SIG-M5 treated with dmso at 0.1 percent for 504 hours (cell line): ENCODE measurements at regions not wholly inside any gene's neighbourhood (a gene's known extent, or its start where the extent isn't known, plus 50 kb on each side); places are given as distances from the start of the nearest gene placed in this dataset.
"Not testable (repeated sequence)": the region's sequence is repeated elsewhere in the genome, so short reads cannot be mapped to it uniquely, and the experiment has no call there.

ENCODE experiments used
- DNase-seq: peaks from one replicate; lab custom pipeline; 2025; ENCODE audit not compliant: unreplicated experiment; lab: John Stamatoyannopoulos, UW

DNA sequence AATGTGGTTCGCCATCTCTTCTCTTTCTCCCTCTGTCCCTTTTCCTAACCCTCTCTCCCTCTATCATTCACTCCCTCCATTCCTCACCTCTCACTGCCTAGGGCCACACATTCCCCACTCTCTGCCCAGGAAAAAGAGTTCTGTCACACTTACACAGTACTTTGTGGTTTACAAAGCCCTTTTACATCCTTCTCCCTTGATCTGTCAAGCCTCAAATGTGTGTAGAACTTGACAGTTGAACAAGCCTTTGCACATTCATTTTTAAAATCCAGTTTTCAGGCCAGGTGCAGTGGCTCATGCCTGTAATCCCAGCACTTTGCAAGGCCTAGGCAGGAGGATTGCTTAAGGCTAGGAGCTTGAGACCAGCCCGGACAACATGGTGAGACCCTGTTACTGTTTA, 156.3 kb downstream of the VSIG4 start:
- no peak for DNase-seq

DNA sequence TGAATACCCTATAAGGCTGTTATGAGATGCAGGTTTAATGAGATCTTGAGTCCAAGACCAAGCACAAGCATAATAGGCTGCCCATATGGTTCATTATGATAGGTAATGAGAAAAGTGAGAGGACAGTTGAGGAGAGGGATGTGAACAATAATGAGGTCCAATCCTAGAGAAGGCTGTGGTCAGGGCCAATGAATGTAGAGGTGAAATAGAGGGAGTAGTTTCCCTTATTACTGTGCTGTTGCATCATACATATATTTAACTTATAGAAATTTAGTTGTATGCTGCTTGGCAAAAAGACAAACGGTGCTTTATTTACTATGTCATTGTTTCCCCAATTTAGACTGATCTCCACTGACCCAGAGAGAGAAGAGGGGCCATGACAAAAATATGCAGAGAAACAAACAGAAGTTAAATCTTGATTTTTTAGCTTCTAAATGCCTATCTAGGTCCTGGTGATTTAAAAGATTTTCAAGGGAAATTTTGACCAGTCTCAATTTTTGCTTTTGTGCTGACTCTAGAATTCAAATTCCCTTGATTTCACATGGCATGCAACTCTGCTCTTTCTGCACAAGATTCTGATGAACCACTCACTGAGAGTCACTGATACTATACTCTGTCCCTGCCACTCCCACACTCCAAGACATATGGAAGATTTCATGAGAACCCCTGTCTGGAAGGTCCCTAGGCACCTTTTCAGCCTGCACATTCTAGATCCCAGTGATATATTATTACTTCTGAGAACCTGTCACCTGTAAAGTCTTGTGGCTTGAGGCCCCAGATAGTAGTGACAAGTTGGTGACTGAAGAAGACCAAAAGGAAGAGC, 159.7 kb downstream of the VSIG4 start:
- DNase-seq = no peak

DNA sequence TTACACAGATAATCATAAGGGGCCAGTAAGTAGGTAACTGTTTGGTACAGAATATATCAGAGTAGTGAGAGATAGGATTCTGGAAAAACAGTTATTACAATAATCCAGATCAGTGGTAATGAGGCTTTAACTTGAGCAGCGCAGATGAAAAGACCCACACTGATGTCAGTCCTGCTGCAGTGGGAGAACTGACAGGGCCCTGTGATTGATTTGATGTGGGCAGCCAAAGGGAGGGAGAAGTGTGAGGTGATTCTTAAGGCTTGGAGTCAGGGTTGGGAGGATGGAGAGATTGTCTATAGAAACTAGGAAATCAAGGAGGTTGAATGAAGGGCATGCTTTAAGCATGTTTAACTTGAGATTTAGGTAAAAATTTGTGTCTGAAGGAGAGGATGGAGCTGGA, 161.4 kb downstream of the VSIG4 start:
- DNase-seq = no peak

DNA sequence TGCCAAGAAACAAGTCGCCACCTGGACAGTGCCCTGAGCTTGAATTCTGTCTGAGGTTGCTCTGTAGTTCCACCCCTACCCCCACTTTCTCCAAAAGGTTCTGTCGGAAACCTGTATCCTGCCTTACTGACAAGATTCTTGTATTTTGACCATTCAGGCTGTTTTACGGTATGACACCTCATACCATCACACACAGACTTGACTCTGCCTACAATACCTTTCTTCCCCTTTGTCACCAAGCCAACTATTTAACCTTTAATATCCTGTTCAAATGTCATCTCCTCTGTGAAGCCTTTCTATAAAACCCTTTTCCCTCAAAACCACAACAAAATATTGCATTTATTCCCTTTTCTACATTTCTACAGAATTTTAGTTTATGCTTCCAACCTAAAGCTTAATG, 161.9 kb downstream of the VSIG4 start:
- DNase-seq = no peak

DNA sequence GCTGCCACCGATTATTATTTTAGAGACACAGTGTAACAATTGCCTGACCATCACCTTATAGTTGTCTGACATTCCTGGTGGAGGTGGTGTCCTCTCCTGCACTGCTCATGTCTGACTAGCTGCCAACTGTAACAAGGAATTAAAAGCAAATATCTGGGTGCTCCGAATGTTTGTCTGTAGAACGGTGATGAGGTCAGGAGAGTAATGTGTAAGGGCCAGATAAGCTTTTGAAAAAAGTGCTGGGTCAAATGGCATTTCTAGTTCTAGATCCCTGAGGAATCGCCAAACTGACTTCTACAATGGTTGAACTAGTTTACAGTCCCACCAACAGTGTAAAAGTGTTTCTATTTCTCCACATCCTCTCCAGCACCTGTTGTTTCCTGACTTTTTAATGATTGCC, 164.3 kb downstream of the VSIG4 start:
- not testable (repeated sequence) for DNase-seq

DNA sequence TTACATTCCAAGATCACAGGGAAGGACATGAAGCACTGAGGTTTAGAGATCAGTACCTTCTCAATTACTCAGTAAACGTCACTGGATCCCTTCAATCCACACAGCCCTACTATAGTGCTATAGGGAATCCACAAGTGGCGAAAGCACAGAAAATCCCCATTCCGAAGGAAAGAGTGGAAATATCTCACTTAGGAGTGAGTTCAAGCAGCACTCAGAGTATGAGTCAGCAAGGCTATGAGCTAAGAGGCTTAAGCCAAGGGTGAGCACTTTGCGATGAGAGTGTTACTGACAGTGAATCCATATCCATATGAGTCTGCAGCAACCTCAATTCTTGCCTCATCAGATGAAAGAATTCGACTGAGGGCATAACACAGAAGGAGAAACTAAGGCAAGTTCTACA, 165.1 kb downstream of the VSIG4 start:
- no peak for DNase-seq

DNA sequence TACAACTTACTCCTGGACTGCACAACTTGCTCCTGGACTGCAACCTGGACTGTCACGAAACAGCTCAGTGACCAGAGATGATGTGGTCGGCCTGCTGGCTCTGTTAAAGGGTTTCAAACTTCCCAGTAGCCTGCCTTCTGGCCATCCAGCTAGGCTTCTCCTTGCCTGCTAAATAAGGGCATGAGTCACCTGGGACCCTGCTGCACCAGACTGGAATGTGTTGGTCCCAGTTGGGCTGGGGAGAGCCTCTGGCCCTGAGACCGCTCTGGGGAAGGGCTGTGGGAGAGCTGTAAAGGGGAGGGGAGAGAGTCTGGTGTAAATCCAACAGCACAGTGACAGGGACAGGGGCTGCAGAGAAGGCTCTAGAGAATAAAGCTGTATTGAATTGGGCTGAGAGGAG, 165.8 kb downstream of the VSIG4 start:
- no peak for DNase-seq

DNA sequence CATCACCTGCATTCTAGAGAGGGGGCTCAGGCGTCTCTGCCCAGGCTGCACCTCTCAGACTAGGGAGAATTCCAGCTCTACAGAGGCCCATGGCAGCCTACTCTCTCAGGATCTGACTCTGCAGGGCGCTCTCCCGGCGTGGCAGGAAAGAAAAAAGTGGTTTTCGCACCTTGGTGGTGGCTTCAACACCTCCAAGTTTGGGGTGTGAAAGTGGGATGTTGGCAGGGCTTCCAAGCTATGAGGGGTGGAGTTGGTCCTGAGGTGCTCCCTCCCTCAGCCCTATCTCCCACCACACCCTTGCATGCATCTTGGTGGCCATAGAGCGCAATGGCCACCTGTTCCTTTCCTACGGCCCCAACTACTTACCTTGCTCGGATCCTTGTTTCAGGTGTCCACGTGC, 166.5 kb downstream of the VSIG4 start:
- DNase-seq = no peak

DNA sequence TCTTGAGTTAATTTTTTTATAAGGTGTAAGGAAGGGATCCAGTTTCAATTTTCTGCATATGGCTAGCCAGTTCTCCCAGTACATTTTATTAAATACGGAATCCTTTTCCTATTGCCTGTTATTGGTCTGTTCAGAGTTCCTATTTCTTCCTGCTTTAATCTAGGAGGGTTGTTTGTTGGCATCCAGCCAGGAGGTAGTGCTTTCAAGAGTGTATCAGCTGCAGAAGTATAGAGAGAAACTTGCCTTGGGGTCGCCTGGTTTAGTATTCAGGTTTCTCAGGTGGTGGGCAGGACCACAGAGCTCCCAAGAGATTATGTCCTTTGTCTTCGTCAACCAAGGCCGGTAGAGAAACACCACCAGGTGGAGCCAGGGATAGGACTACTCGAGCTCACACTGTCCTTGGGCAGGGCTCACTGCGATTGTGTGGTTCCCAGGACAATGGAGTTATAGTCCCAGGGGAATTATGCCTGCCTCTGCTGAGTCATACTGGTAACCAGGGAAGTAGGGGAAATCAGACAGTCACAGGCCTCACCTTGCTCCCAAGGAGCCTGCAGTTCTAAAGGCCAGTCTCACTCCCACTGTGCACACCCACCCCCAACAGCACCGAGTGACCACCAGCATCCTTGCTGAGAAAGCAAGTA, 168.1 kb downstream of the VSIG4 start:
- no peak for DNase-seq

DNA sequence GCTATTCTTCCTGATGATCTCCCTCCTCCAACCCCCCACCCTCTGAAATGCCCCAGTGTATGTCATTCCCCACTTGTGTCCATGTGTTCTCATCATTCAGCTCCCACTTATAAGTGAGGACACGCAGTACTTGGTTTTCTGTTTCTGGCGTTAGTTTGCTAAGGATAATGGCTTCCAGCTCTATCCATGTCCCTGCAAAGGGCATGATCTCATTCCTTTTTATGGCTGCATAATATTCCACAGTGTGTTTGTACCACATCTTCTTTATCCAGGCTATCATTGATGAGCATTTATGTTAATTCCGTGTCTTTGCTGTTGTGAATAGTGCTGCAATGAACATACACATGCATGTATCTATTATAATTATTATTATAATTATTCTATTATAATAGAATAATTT, 169.3 kb downstream of the VSIG4 start:
- DNase-seq = not testable (repeated sequence)

DNA sequence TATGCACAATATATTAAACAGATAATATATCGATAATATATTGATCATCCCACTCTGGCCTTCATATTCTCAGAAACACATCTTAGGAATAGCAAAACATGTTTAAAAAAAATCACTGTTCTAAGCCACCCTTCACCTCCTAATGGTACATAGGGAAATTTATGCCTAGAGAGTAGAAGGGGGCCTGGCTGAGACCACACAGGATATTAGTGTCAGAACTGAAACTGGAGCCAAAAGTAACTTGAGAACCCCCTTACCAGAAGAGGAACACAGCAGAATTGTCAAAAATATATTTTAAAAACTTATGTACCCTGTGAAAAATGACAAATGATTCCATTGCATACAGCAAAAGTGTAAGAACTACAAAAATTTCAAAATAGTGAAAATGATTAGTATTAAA, 173.1 kb downstream of the VSIG4 start:
- no peak for DNase-seq

DNA sequence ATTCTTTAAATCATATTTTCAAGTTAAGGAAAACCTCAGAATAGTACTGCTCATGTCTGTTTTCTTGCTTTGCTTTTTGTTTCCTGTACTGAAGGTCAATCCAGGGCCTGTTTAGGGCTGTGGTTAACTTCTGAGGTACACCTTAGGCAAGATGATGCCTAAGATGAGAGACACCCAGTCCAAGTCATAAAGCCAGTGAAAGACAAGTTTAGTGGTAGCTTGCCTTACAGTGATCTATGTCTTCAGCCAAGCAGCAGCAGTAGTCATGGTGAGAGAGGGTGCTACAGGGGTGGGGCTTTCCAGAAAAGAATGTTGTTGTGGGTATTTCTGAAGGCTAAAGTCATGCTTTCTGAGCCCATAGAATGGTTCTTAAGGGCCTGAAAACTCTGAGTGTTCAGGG, 173.7 kb downstream of the VSIG4 start:
- DNase-seq = no peak

DNA sequence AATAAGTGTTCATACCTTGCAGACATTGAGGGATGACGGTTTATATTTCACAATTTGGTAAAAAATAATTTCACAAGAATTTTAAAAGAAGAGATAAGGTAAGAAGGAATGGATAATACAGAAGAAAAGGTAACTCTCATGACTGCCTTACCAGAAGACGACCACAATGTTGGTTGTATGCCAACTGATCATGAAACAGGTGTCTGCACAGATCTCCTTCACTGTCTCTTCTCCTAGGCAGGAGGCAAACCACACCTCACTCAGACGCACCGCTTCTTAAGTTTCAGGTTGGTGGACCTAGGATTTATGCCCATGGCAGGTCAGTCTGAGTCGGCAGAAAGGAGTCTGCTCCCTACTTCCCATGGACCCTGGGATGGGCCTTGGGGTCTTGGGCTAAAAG, 177.2 kb downstream of the VSIG4 start:
- DNase-seq = no peak

DNA sequence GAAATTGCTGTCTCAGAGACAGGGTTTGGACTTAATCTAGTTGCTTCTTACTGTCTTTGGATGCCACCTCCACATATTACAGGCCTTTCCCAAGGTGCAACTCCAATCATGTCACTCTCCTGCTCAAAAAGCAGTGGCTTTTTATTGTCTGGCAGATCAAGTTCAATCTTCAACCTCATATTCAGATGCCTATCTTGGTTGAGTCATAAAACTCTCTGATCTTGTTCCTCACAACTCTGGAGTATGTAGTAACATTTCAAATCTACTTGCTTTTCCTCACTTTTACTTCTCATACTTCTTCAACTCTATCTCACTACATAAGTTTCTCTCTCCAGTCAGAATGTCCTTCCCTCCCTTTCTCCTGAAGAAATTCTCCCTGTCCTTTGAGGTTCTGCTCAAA, 180.6 kb downstream of the VSIG4 start:
- no peak for DNase-seq

DNA sequence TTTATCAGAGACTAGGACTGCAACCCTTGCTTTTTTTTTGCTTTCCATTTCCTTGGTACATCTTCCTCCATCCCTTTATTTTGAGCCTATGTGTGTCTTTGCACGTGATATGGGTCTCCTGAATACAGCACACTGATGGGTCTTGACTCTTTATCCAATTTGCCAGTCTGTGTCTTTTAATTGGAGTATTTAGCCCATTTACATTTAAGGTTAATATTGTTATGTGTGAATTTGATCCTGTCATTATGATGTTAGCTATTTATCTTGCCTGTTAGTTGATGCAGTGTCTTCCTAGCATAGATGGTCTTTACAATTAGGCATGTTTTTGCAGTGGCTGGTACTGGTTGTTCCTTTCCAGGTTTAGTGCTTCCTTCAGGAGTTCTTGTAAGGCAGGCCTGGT, 185.4 kb downstream of the VSIG4 start:
- not testable (repeated sequence) for DNase-seq

DNA sequence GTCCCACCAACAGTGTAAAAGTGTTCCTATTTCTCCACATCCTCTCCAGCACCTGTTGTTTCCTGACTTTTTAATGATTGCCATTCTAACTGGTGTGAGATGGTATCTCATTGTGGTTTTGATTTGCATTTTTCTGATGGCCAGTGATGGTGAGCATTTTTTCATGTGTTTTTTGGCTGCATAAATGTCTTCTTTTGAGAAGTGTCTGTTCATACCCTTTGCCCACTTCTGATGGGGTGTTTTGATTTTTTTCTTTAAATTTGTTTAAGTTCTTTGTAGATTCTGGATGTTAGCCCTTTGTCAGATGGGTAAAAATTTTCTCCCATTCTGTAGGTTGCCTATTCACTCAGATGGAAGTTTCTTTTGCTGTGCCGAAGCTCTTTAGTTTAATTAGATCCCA, 183.9 kb downstream of the MSN start:
- not testable (repeated sequence) for DNase-seq

DNA sequence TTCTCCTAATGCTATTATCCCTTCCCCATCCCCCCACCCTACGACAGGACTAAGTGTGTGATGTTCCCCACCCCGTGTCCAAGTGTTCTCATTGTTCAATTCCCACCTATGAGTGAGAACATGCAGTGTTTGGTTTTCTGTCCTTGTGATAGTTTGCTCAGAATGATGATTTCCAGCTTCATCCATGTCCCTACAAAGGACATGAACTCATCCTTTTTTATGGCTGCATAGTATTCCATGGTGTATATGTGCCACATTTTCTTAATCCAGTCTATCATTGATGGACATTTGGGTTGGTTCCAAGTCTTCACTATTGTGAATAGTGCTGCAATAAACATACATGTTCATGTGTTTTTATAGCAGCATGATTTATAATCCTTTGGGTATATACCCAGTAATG, 183.4 kb downstream of the MSN start:
- not testable (repeated sequence) for DNase-seq

DNA sequence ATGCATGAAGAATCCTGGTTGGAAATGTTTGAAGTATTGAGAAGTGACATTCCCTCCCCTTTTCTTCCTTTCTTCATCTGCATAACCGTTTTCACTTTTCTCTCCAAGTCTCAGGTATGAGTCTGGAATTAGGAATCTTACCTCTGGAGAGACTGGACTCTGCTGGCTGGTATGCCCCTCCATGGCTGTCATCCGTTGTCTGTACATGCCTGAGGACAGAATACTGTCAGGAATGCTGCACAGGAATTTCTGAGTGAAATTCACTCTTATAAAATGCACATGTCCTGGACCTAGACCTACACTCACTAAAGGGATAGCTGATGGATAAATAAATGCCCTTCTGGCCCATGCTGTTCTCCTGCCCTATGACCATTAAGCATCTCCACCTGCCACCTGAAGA, 179.5 kb downstream of the MSN start:
- no peak for DNase-seq

DNA sequence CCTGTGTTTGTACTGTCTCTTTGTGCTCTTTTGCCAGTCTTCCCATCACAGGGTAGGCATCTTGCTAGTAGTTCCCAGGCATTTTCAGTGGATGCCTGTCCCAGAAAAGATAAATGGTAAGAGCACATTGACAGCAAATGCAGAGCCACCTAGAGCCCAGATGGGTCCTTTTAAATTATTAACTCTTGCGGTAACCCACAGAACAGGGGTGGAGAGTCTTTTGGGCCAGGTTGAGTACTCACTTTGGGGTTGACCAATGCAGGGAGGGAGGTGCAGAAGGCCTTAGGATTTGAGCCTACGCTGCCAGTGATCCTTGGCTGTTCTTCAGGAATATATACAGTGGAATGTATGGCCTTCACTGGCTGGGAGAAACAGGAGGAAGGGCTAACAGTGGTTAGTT, 173.8 kb downstream of the MSN start:
- DNase-seq = no peak

DNA sequence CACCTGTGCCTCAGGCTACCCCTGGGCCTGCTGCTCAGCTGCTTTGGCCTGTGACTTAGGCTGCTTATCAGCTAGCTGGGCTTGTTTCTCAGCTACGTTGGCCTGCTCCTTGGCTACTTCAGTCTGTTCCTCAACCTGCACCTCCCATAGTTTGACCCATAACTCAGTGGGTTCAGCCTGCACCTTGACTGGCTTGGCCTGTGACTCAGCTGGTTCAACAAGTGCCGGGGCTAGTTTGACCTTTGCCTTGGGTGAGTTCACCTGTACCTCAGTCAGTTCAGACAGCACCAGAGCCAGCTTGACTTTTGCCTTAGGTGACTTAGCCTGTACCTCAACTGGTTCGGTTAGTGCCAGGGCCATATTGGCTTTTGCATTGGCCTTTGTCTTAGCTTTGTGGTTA, 171.2 kb downstream of the MSN start:
- DNase-seq = no peak

DNA sequence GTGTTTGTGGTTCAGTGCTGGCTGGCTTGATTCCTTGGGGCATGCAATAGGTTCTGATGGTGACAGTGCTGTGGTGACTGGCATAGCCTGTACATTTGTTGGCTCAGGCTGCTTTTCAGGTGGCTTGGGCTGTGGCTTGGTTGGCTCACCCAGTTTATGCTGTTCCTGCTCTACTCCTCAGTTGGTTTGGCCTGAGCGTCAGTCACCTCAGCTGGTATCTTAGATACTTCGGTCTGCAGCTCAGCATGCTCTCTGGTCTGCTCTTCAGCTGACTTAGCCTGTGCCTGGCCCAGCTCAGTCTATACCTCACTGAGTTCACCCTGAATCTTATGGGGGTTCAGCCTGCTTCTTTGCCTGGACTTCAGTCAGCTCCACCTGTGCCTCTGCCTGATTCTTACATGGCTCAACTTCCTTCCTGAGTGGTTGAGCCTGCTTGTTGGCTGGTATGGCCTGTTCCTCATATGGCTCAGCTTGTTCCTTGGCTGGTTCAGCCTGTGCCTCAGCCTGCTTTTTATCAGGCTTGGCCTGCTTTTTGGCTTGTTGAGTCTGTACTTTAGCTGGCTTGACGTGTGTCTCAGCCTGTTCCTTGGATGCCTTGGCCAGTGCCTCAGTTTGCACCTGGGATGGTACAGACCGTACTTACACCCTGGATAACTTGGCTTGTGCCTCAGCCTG, 170.6 kb downstream of the MSN start:
- no peak for DNase-seq

DNA sequence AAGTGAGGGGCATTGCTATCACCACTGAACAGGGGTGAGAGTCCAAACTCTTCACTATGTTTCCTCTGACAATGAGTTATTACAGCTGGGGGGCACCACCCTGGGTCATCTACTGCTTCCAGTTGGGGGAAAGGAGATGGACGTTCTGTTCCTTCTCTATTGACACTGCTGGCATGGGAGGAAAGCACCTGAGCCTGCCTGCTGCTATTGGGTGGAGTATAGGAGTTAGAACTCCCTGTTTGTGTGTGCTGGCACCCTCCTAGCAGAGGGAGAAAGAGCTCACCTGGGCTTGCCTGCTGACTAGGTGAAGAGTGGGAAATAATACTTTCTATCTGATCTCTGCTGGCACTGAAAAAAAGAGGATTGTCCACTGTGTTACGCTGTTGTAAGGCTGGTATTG, 163.8 kb downstream of the MSN start:
- no peak for DNase-seq
